ENCODE measurements at regions not wholly inside any gene's neighbourhood (a gene's known extent, or its start where the extent isn't known, plus 50 kb on each side); places are given as distances from the start of the nearest gene placed in this dataset.
"Not testable (repeated sequence)": the region's sequence is repeated elsewhere in the genome, so short reads cannot be mapped to it uniquely, and the experiment has no call there.

- CTCF ChIA-PET; DNase-seq (ENCODE audit: low spot score); H3K27ac ChIP-seq; POLR2A ChIA-PET (ENCODE audit: low non-redundant PET): not testable (repeated sequence)
Observed at GRCh38 chr13:86253497-86253896, 454.3 kb upstream of the SLITRK6 start.

DNA sequence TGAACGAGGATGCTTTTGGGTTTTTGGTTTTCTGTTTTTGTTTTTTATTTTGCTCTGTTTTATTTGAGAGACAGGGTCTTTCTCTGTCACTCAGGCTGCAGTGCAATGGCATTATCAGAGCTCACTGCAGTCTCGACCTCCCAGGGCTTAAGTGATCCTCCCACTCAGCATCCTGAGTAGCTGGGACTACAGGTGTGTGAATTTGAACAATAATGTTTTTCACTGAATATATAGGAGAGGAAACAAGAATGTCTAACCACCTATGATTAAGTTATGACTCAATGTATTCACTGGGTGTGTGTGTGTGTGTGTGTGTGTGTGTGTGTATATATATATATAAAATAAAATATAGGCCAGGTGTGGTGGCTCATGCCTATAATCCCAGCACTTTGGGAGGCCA lies 456.6 kb upstream of the SLITRK6 start:
- DNase-seq (ENCODE audit: low spot score); H3K27ac ChIP-seq; POLR2A ChIA-PET (ENCODE audit: low non-redundant PET); CTCF ChIA-PET: not testable (repeated sequence)

- TF ChIP-seq, protein P1, sequence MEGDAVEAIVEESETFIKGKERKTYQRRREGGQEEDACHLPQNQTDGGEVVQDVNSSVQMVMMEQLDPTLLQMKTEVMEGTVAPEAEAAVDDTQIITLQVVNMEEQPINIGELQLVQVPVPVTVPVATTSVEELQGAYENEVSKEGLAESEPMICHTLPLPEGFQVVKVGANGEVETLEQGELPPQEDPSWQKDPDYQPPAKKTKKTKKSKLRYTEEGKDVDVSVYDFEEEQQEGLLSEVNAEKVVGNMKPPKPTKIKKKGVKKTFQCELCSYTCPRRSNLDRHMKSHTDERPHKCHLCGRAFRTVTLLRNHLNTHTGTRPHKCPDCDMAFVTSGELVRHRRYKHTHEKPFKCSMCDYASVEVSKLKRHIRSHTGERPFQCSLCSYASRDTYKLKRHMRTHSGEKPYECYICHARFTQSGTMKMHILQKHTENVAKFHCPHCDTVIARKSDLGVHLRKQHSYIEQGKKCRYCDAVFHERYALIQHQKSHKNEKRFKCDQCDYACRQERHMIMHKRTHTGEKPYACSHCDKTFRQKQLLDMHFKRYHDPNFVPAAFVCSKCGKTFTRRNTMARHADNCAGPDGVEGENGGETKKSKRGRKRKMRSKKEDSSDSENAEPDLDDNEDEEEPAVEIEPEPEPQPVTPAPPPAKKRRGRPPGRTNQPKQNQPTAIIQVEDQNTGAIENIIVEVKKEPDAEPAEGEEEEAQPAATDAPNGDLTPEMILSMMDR (conservative IDR thresholded peaks at IDR 0.05; ENCODE audit: low read depth), result no peak
- no peak for DNase-seq (ENCODE audit: low spot score)
- H3K27ac ChIP-seq, result no peak overlapping the region
- ChIA-PET POLR2A (ENCODE audit: low non-redundant PET) (no interaction called here), CTCF (no interaction called here)
Observed at GRCh38 chr13:86269511-86269910, 470.3 kb upstream of the SLITRK6 start.

- POLR2A ChIA-PET (ENCODE audit: low non-redundant PET), result no interaction called here
- DNase-seq (ENCODE audit: low spot score), result no peak
- TF ChIP-seq, protein P1 (conservative IDR thresholded peaks at IDR 0.05; ENCODE audit: low read depth), result no peak
- CTCF ChIA-PET, result no interaction called here
- H3K27ac ChIP-seq, result no peak overlapping the region
Observed at GRCh38 chr13:86282442-86282841, 483.2 kb upstream of the SLITRK6 start.

DNA sequence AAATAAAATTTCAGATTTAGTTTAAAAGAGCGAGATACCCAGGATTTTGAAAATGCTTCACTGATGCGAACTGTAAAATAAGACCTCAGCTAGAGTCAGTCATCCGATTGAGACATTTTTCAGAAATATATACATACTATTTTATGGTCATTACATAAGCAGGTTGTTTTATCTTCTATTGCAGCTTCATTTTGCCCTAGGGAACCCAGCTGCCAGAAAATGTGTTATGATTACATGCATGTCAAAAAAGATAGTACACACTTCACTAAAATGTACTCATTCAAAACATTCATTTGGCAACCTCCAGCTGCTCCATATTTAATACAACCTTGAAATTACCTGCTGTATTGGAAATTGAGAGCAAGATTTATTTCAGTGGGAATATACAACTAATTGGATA lies 483.8 kb upstream of the SLITRK6 start:
- ChIA-PET CTCF (no interaction called here), POLR2A (ENCODE audit: low non-redundant PET) (no interaction called here)
- no peak for DNase-seq (ENCODE audit: low spot score)
- TF ChIP-seq, protein P1 (conservative IDR thresholded peaks at IDR 0.05; ENCODE audit: low read depth), result no peak
- no peak overlapping the region for H3K27ac ChIP-seq

- ChIA-PET POLR2A (ENCODE audit: low non-redundant PET) (no interaction called here), CTCF (interaction anchor here (0.5 kb wide), 1 partner anchor 640 kb away, joined by 3 read pairs; no protein-coding TSS in a partner anchor)
- DNase-seq (ENCODE audit: low spot score), result no peak
- no peak overlapping the region for H3K27ac ChIP-seq
- TF ChIP-seq, protein P1 (conservative IDR thresholded peaks at IDR 0.05; ENCODE audit: low read depth), result no peak
Observed at GRCh38 chr13:86298725-86299124, 499.5 kb upstream of the SLITRK6 start.

DNA sequence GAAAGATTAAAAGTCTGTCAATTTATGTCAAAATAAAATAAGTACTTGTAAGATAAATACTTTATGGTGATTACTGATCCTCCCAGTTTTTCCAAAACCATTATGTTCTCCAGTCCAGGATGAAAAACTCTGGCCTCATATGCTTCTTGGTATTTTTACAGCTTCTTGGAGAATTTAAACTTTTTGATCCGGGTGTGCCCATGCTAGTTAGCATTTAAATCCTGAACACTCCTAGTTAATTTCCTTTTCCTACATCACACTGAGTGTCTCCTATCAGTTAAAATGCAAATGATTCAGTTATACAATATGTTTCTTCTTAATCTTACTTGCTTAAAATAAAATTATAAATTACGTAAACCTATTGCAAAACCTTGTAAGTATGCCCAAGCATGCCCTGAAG lies 499.9 kb upstream of the SLITRK6 start:
- DNase-seq (ENCODE audit: low spot score), result no peak
- no peak overlapping the region for H3K27ac ChIP-seq
- ChIA-PET POLR2A (ENCODE audit: low non-redundant PET) (no interaction called here), CTCF (interaction anchor here (0.5 kb wide), 1 partner anchor 640 kb away, joined by 3 read pairs; no protein-coding TSS in a partner anchor)
- TF ChIP-seq, protein P1 (conservative IDR thresholded peaks at IDR 0.05; ENCODE audit: low read depth), result no peak

DNA sequence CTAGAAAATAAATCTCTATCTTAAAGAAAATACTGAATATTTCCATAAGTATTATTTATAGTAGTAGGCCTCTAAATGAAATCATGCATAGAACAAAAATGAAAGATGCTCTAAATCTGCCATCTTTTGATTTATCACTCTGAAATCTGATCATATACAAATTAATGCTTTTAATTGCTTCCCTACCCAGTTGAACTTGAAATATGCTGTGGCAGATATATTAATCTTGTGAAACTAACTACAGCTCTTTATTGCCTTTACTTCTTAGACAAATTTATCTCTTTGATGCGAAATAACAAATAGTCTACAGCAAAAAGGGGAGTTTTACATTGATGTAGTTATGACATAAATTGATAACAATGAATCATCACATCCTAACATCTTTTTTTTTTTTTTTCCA lies 510.7 kb upstream of the SLITRK6 start:
- CTCF ChIA-PET, result interaction anchor here (0.7 kb wide), 1 partner anchor 551 kb away, joined by 7 read pairs; no protein-coding TSS in a partner anchor
- TF ChIP-seq, protein P1 (conservative IDR thresholded peaks at IDR 0.05; ENCODE audit: low read depth), result no peak
- POLR2A ChIA-PET (ENCODE audit: low non-redundant PET), result no interaction called here
- no peak for DNase-seq (ENCODE audit: low spot score)
- no peak overlapping the region for H3K27ac ChIP-seq
